GM18870 (cell line): ENCODE measurements at regions not wholly inside any gene's neighbourhood (a gene's known extent, or its start where the extent isn't known, plus 50 kb on each side); places are given as distances from the start of the nearest gene placed in this dataset.
"Not testable (repeated sequence)": the region's sequence is repeated elsewhere in the genome, so short reads cannot be mapped to it uniquely, and the experiment has no call there.

Experiments
- ATAC-seq: cut with Tn5 transposase; IDR thresholded peaks from one replicate; pipeline ENCODE4 v1.9.1; 2021; ENCODE audit warnings: moderate library complexity; ENCODE audit not compliant: unreplicated experiment

DNA sequence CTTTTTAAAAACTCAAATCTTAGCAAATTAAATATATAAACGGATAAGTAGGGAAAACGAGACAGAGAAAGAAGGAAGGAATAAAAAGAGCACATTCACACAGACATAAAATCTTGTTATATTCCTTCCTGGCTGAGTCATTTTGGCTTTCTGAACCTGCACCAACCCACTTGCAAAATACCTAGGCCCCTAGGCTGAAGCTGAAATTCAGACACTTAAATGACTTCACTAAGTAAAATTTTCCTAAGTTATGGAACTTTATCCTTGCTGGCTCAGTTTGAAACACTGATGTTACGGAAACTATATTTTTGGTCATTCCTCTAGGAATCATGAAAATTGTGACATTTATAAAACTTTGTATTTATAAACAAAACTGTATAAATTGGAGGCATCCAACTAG, 462.8 kb upstream of the NFIA start:
- no peak for ATAC-seq

GRCh38 chr1:60615666-60616065, 466.7 kb upstream of the NFIA start:
- no peak for ATAC-seq

DNA sequence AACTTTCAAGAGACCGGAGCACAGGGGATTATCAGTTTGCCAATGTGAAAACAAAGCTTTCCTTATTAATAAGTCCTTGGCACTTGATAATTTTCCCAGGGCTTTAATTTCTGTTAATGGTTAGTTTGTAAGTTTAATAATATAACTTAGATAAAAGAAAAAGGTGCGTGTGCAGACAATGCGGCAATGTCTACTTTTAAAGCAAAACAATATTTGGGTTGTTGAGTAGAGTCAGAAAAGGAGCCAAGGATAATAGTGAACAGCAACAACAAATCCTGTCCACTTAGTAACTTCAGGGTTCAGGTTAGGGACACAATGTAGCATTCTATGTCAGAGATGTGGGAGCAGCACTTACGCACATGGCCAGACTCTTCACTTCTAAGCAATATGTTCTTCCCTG, 469.6 kb upstream of the NFIA start:
- no peak for ATAC-seq

DNA sequence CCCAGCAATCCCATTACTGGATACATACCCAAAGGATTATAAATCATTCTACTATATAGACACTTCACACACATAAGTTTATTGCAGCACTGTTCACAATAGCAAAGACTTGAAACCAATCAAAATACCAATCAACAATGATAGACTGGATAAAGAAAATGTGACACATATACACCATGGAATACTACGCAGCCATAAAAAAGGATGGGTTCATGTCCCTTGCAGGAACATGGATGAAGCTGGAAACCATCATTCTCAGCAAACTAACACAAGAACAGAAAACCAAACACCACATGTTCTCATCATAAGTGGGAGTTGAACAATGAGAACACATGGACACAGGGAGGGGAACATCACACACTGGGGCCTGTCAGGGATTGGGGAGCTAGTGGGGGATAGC, 475.4 kb upstream of the NFIA start:
- not testable (repeated sequence) for ATAC-seq

GRCh38 chr1:60600532-60600931, 481.8 kb upstream of the NFIA start:
- no peak for ATAC-seq

DNA sequence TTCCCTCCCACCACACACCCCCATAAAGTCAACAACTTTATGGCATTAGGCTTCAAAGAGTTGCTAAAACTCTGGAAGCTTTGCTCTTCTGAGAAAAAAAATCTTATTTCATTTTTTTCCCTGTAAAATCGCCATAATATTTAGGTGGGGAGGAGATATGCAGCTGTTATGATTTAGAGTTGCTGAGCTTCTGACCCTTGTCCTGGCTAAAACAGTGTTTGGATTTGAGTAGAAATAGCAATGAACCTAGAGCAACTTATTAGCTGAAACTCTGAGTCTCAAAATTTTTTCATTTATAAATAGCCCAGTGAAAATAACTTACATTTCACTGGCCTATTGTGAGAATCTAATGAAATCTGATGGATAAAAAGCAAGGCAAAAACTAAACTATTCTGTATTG, 482.8 kb upstream of the NFIA start:
- no peak for ATAC-seq

- ATAC-seq, result no peak
Observed at GRCh38 chr1:60598041-60598910, 484.1 kb upstream of the NFIA start.

- ATAC-seq, result no peak
Observed at GRCh38 chr1:60596791-60597750, 485.3 kb upstream of the NFIA start.

GRCh38 chr1:60591583-60591982, 490.8 kb upstream of the NFIA start:
- ATAC-seq, result no peak

DNA sequence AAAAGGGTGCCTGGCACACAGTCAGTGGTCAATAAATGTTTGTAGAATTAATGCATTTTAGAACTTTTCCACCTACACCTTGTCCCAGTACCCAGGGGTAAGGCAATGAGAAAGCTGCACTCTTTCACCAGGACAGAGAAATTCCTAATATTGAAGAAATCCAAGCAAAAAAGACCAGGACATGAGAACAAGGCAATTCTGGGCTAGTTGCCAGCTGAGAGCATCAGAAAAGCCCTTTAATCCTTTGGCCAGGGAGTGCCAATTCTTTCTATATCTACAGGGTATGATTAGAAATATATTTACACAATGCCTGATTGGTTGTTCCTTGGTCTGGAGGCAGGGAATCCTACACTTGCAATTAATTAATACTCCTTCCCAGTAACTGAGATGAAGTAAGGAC, 492.4 kb upstream of the NFIA start:
- ATAC-seq, result no peak

GRCh38 chr1:60589046-60589748, 493.2 kb upstream of the NFIA start:
- no peak for ATAC-seq

- ATAC-seq, result no peak
Observed at GRCh38 chr1:60584371-60584770, 498.0 kb upstream of the NFIA start.

DNA sequence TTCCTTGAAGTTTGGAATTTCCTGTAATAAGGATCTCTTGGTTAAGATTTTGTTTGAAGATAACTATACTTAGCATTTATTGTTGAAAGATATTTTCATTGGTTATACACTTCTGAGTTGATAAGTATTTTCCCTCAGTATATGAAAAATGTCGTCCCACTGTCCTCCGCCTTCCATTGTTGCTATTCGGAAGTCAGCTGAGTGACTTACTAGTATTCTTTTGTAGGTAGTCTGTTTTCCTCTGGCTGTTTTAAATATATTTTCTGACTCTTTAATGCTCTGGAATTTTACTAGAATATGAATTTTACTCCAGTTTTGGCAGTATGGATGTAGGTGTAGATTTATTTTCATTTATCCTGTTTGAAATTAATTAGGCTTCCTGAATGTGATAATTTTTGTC, 498.7 kb upstream of the NFIA start:
- ATAC-seq, result no peak

DNA sequence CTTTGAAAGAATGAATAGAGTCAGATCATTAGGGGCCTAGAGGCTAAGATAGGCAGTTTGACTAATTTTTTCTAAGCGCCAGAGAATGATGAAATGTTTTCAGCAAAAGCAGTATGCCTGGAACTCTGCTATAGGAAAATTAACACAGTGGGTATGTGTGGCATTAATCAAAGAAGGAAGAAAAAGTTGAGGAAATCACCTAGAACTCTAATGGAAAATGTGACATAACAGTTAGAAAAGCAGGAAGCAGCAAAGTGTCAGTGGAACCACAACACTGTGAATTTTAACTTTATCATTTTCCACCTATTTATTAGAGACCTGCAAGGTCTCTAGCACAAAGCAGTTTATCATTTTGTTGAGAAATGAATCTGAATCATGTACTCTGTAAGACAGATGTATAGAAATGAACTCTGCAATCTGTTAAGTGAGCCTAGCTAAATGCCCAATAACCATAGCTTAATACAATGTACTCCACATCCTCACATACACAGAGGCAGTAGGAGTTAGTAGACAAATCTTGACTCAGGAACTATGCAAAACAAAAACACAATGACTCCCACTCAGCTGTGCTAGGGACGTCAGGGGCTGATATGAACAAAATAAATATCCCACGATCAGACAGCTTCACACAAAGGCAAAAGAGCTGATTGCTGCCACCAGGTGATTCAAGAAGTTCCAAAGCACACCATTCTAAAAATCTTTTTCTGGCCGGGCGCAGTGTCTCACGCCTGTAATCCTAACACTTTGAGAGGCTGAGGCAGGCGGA, 500.7 kb upstream of the NFIA start:
- ATAC-seq, result no peak

DNA sequence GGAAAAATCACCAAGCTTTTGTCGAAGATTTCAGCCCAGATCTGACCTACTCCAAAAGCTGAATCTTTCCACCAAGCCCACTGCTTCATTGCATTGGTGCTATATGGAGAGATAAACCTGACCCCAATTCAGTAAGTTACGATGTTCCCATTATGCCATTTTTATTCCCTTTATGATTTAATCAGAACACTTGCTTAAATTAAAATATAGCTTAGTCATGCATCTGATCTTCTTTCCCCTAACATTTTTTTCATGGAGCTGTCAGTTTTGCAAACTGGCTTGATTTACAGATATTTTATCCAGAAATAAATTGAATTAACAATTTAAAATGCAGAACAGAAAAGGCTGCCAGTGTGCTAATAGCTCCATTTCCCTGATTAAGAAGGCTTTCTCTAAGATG, 503.5 kb upstream of the C1orf87 start:
- no peak for ATAC-seq

DNA sequence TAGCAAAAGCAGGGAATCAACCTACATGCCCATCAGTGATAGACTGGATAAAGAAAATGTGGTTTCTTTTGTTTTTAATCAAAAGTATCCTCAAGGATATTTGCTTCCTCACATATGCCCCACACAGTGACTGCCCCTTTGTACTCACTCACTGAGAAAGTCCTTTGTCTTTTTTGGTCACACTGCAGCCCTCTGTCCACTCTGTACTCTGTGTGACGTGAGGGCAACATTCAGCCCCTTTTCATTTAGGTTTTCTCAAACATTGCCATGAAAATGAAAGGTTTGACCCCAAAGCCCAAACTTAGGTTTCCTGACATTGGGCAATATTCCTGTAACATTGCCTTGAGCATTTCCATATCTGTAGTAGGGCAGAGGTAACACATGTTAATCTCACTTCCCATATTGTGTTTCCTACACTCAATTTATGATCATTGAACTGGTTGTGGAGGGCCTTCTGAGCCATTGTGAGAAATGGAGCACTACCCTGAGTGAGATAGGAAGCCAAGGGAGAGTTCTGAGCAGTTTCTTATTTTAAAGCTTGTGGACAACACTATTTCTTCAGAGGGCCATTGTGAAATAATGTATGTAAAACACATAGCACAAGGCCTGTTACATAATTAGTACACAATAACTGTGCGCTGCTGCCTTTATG, 501.9 kb upstream of the C1orf87 start:
- ATAC-seq, result no peak

DNA sequence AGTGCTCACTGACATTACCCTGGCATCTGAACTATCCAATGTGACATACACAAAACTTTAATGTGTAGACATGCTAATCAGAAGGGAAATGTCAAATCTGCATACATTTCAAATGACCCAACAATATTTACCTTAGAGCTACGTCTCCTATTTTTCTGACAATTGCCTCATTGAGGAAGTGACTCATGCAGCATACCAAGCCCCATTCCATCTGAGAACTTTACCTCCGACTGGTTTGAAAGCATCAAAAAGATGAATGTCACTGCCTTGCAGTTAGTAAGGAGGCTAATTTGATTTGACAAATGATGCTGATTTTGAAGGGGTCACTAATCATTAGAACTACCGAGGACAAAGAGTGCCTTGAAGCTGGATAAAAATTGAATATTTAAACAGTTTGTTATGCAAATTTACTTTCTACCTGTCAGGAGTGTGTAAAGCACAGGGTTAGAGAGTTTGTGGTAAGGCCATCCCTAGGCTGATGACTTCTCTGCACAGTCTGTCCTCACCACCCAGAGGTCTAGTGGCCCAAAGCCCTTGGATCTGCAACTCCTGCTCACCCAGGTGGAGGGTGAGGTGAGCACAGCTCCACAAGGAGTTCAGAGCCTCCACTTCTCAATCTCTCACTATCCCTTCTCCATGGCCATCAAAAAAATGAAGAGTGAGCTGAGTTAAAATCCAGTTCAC, 500.3 kb upstream of the C1orf87 start:
- ATAC-seq, result no peak

DNA sequence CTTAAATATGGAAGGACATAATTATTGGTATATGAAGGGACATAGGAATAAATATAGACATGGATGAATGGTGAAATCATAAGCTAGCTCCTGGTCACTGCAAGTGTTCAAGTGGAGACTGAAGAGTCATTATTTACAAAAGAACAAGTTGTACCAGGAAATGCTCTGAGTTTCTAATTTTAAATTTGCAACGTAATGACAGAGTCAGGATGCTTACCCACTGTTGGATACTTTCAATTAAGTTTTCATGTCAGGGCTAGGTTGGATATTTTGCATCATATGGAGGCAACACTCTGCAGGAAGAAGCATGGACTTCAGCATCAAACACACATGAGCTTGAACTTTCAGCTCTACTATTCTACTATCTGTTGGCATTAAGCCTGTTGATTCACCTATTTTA, 499.6 kb upstream of the C1orf87 start:
- ATAC-seq, result no peak

DNA sequence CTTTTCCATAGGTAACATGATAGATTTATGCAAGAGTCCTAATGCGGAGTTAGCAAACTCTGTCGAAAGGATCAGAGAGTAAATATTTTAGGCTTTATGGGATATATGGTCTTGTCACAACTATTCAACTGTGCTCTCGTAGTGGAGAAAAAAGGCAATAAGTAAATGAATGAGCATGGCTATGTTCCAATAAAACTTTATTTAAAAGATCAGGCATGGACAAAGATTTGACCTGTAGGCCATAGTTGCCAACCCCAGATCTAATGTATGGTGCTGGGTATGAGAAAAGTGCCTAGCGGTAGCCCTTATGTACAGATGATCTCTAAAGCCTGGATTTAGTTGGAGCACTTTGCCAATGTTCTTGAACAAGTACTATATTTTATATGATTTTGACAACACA, 498.8 kb upstream of the C1orf87 start:
- no peak for ATAC-seq
